ENCODE measurements at regions not wholly inside any gene's neighbourhood (a gene's known extent, or its start where the extent isn't known, plus 50 kb on each side); places are given as distances from the start of the nearest gene placed in this dataset.

DNA sequence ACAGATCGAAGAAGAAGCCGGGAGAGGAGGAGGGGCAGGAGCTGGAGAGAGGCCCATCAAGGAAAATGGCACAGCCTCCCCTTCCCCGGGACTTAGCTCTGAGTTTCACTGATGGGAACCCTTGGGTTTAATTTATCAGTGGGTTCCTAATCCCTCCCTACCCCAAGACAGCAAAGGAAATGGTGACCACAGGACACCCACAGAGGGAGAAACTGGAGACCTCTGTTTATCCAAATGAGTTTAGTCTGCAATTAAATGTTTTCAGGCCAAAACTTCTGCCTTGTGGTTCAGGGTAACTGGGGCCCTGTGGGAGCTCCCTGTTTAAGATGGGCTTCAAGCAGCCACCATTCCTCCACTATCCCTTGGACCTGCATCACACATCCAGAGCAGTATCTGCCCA lies 190.8 kb upstream of the TOPAZ1 start:
- no peak for ATAC-seq (ENCODE audit: low FRiP score)
- intact Hi-C loops (cut with DNase I), result no loop called here
- no peak for DNase-seq
- Histone ChIP-seq H3K9me3 (ENCODE audit: control insufficient read depth, low read length) (no peaks in the 10 kb centered on the region), H3K36me3 (ENCODE audit: control insufficient read depth in 1 of 2, insufficient read depth in 2 of 2, low read length in 1 of 2) (no peaks in the 10 kb centered on the region), H3K27ac (ENCODE audit: low read depth in 1 of 2, low read length in 2 of 2) (no peak overlapping the region), H3K4me3 (ENCODE audit: low read length in 2 of 2) (no peak overlapping the region), H3K27me3 (ENCODE audit: control insufficient read depth in 1 of 2, insufficient read depth in 2 of 2, low read length in 1 of 2) (no peaks in the 10 kb centered on the region), H3K4me1 (ENCODE audit: control insufficient read depth in 1 of 2, insufficient read depth in 2 of 2, low read length in 2 of 2) (peaks cover 0 to 2% of the 10 kb centered on the region in 2 donors)
- 92% methylated on average over 3 of the region's 3 CpGs for WGBS, 2 donors

DNA sequence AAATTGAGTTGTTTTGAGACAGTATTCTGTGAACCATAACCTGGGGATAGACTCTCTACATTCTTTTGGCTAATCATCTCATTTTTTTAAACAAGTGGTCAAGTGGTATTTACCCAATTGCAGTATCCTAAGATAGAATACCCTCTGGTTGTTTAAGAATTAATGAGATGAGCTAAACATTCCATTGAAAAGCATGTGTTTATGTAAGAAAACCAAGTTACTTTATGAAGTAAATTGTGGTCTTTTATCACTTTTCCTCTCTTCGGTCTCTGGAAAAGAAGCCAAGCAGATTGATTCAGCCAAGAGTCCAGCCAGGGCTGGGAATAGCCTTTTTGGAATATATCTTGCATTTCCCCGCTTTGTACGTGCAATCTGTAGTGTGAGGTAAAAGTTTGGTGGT lies 185.7 kb upstream of the TOPAZ1 start:
- DNase-seq, result no peak
- no peak overlapping the region for H3K4me3 ChIP-seq (ENCODE audit: low read length in 2 of 2)
- no peaks in the 10 kb centered on the region for H3K4me1 ChIP-seq (ENCODE audit: control insufficient read depth in 1 of 2, insufficient read depth in 2 of 2, low read length in 2 of 2)
- H3K36me3 ChIP-seq (ENCODE audit: control insufficient read depth in 1 of 2, insufficient read depth in 2 of 2, low read length in 1 of 2), result no peaks in the 10 kb centered on the region
- H3K27me3 ChIP-seq (ENCODE audit: control insufficient read depth in 1 of 2, insufficient read depth in 2 of 2, low read length in 1 of 2), result no peaks in the 10 kb centered on the region
- no peak overlapping the region for H3K27ac ChIP-seq (ENCODE audit: low read depth in 1 of 2, low read length in 2 of 2)
- no peak for ATAC-seq (ENCODE audit: low FRiP score)
- WGBS, 2 donors, result 48 to 66% methylated on average over 3 of the region's 3 CpGs
- no peaks in the 10 kb centered on the region for H3K9me3 ChIP-seq (ENCODE audit: control insufficient read depth, low read length)
- intact Hi-C loops (cut with DNase I), result no loop called here

DNA sequence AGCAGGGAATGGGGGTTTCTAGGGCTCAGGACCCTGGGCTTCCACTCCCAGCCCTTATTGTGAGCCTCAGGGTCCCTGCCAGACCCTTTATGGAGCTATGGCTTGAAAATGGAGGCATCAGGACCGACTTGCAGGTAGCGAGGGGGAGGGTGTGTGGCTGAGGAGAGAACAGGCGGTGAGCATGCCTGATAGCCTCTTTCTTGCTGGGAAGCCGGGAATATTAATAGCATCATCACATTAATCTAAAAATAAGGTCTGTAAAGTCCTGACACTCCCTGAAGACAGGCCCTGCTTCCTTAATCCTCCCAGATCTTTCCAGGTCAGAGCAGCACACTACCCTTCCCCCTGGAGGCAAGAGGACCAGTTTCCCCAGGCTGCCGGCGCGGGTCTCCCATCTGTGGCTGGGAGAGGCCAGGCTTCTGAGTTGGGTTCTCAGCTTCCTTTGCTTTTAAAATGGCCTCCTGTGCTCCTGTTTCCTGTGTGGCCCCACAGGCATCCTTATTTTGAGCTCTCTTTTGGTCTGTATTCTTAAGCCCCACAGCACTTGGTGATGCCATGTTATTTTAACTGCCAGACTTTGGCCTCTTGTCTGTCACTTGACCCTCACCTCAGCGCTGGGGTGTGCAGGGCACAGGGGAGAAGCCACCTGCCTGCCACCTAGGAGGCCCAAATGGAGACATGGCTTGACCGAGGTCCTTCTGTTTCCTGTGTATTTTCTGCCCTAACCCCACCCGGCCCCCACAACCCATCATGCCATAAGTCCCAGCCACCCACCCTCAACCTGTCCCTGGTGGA lies 185.0 kb upstream of the TOPAZ1 start:
- H3K27me3 ChIP-seq (ENCODE audit: control insufficient read depth in 1 of 2, insufficient read depth in 2 of 2, low read length in 1 of 2), result no peaks in the 10 kb centered on the region

DNA sequence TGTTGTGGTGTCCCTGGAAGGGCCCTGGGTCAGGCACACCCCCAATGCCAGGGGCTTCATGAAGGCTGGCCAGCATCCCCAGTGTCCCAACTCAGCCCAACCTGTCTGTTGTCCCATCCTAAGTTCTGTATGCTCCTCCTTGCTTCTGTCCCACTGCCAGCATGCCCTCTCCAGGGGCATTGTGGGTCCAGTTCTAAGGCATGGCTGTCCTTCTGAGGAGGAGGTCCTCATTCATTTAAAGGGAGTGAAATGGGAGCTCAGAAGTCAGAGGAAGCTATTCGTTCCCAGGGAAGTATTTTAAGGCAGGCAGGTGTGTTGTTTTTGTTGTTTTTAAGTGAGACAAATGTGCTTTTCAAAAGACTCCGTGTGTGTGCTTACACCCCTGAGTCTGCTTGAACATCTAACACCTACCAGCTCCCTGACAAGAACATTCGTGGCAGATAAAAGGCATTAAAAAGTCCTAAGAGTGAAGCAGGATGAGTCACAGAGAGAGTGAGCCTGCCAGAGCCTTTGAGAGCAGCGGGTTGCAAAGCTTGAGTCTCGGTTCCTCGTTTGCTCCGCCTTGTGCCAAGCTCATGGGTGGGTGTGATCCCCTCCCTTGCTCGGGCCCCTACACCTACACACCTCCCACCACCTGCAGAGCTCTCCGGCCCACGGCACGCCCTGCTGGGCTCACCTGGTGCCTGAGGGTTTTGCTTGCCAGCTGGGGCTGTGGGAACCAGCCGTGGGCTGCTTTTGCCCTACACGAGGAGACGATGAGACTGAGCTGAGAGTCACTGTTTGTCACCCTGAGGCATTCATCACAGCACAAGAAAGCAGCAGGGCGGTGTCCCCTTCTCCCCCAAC lies 183.4 kb upstream of the TOPAZ1 start:
- Histone ChIP-seq H3K36me3 (ENCODE audit: control insufficient read depth in 1 of 2, insufficient read depth in 2 of 2, low read length in 1 of 2) (no peaks in the 10 kb centered on the region), H3K27me3 (ENCODE audit: control insufficient read depth in 1 of 2, insufficient read depth in 2 of 2, low read length in 1 of 2) (no peaks in the 10 kb centered on the region), H3K4me1 (ENCODE audit: control insufficient read depth in 1 of 2, insufficient read depth in 2 of 2, low read length in 2 of 2) (no peaks in the 10 kb centered on the region), H3K27ac (ENCODE audit: low read depth in 1 of 2, low read length in 2 of 2) (no peak overlapping the region), H3K4me3 (ENCODE audit: low read length in 2 of 2) (no peak overlapping the region), H3K9me3 (ENCODE audit: control insufficient read depth, low read length) (no peaks in the 10 kb centered on the region)
- intact Hi-C loops (cut with DNase I), result no loop called here
- WGBS, 2 donors, result 24 to 35% methylated on average over 15 of the region's 15 CpGs
- ATAC-seq (ENCODE audit: low FRiP score) (no peak), DNase-seq (no peak)

More for the DNA sequence above, 185.0 kb upstream of the TOPAZ1 start:
- no peak overlapping the region for H3K27ac ChIP-seq (ENCODE audit: low read depth in 1 of 2, low read length in 2 of 2)
- no peak overlapping the region for H3K4me3 ChIP-seq (ENCODE audit: low read length in 2 of 2)
- WGBS, 2 donors, result 92% methylated on average over 10 of the region's 10 CpGs
- H3K36me3 ChIP-seq (ENCODE audit: control insufficient read depth in 1 of 2, insufficient read depth in 2 of 2, low read length in 1 of 2), result no peaks in the 10 kb centered on the region
- H3K4me1 ChIP-seq (ENCODE audit: control insufficient read depth in 1 of 2, insufficient read depth in 2 of 2, low read length in 2 of 2), result no peaks in the 10 kb centered on the region
- intact Hi-C loops (cut with DNase I), result no loop called here
- no peak for DNase-seq
- no peak for ATAC-seq (ENCODE audit: low FRiP score)
- H3K9me3 ChIP-seq (ENCODE audit: control insufficient read depth, low read length), result no peaks in the 10 kb centered on the region

- Histone ChIP-seq H3K27me3 (ENCODE audit: control insufficient read depth in 1 of 2, insufficient read depth in 2 of 2, low read length in 1 of 2) (no peaks in the 10 kb centered on the region), H3K4me3 (ENCODE audit: low read length in 2 of 2) (no peak overlapping the region), H3K27ac (ENCODE audit: low read depth in 1 of 2, low read length in 2 of 2) (no peak overlapping the region), H3K9me3 (ENCODE audit: control insufficient read depth, low read length) (no peaks in the 10 kb centered on the region), H3K36me3 (ENCODE audit: control insufficient read depth in 1 of 2, insufficient read depth in 2 of 2, low read length in 1 of 2) (no peaks in the 10 kb centered on the region), H3K4me1 (ENCODE audit: control insufficient read depth in 1 of 2, insufficient read depth in 2 of 2, low read length in 2 of 2) (no peaks in the 10 kb centered on the region)
- intact Hi-C loops (cut with DNase I), result no loop called here
- 75 to 83% methylated on average over 5 of the region's 5 CpGs for WGBS, 2 donors
- ATAC-seq (ENCODE audit: low FRiP score) (no peak), DNase-seq (no peak)
Measured at GRCh38 chr3:44058868-44059203, 182.8 kb upstream of the TOPAZ1 start.

- no peaks in the 10 kb centered on the region for H3K27me3 ChIP-seq (ENCODE audit: control insufficient read depth in 1 of 2, insufficient read depth in 2 of 2, low read length in 1 of 2)
- DNase-seq (no peak), ATAC-seq (ENCODE audit: low FRiP score) (no peak)
- WGBS, 2 donors, result 75 to 84% methylated on average over 5 of the region's 5 CpGs
- H3K27ac ChIP-seq (ENCODE audit: low read depth in 1 of 2, low read length in 2 of 2), result no peak overlapping the region
- no peak overlapping the region for H3K4me3 ChIP-seq (ENCODE audit: low read length in 2 of 2)
- no peaks in the 10 kb centered on the region for H3K36me3 ChIP-seq (ENCODE audit: control insufficient read depth in 1 of 2, insufficient read depth in 2 of 2, low read length in 1 of 2)
- no peaks in the 10 kb centered on the region for H3K4me1 ChIP-seq (ENCODE audit: control insufficient read depth in 1 of 2, insufficient read depth in 2 of 2, low read length in 2 of 2)
- intact Hi-C loops (cut with DNase I), result loop anchor here in 1 of 2 donors (10.0 kb wide), 1 partner anchor 285 kb away; no protein-coding TSS in a partner anchor
- H3K9me3 ChIP-seq (ENCODE audit: control insufficient read depth, low read length), result no peaks in the 10 kb centered on the region
Measured at GRCh38 chr3:44060164-44060563, 181.5 kb upstream of the TOPAZ1 start.

DNA sequence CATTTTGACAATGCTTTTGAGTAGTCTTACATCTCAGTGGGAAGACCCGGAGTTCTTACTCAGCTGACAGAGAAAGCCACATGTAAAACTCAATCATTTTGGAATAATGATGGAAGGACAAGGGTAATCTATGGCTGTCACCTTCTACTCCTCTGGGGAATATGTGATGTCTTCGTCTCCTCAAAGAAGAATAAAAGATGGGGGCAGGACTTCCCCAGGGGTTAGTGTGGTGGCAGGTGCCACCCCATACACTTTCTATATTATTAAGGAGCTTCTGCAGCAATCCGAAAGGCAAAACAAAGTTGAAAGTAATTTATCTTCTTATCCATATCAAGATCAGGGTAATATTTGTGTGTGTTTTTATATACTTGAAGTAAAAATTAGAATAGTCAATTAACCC lies 180.4 kb upstream of the TOPAZ1 start:
- Histone ChIP-seq H3K4me3 (ENCODE audit: low read length in 2 of 2) (no peak overlapping the region), H3K4me1 (ENCODE audit: control insufficient read depth in 1 of 2, insufficient read depth in 2 of 2, low read length in 2 of 2) (no peaks in the 10 kb centered on the region), H3K27me3 (ENCODE audit: control insufficient read depth in 1 of 2, insufficient read depth in 2 of 2, low read length in 1 of 2) (no peaks in the 10 kb centered on the region), H3K36me3 (ENCODE audit: control insufficient read depth in 1 of 2, insufficient read depth in 2 of 2, low read length in 1 of 2) (no peaks in the 10 kb centered on the region), H3K9me3 (ENCODE audit: control insufficient read depth, low read length) (no peaks in the 10 kb centered on the region), H3K27ac (ENCODE audit: low read depth in 1 of 2, low read length in 2 of 2) (no peak overlapping the region)
- no peak for ATAC-seq (ENCODE audit: low FRiP score)
- no peak for DNase-seq
- intact Hi-C loops (cut with DNase I), result loop anchor here in 1 of 2 donors (10.0 kb wide), 1 partner anchor 286 kb away; no protein-coding TSS in a partner anchor
- WGBS, 2 donors, result 90 to 92% methylated on average over 3 of the region's 3 CpGs

GRCh38 chr3:44061961-44062360 lies 179.7 kb upstream of the TOPAZ1 start:
- Histone ChIP-seq H3K4me3 (ENCODE audit: low read length in 2 of 2) (no peak overlapping the region), H3K4me1 (ENCODE audit: control insufficient read depth in 1 of 2, insufficient read depth in 2 of 2, low read length in 2 of 2) (no peaks in the 10 kb centered on the region), H3K27me3 (ENCODE audit: control insufficient read depth in 1 of 2, insufficient read depth in 2 of 2, low read length in 1 of 2) (no peaks in the 10 kb centered on the region), H3K9me3 (ENCODE audit: control insufficient read depth, low read length) (no peaks in the 10 kb centered on the region), H3K36me3 (ENCODE audit: control insufficient read depth in 1 of 2, insufficient read depth in 2 of 2, low read length in 1 of 2) (no peaks in the 10 kb centered on the region), H3K27ac (ENCODE audit: low read depth in 1 of 2, low read length in 2 of 2) (no peak overlapping the region)
- DNase-seq, result no peak
- intact Hi-C loops (cut with DNase I), result loop anchor here in 1 of 2 donors (10.0 kb wide), 1 partner anchor 287 kb away; no protein-coding TSS in a partner anchor
- 47 to 60% methylated on average over 9 of the region's 9 CpGs for WGBS, 2 donors
- ATAC-seq (ENCODE audit: low FRiP score), result no peak
